22Rv1 (cell line): ENCODE measurements at regions not wholly inside any gene's neighbourhood (a gene's known extent, or its start where the extent isn't known, plus 50 kb on each side); places are given as distances from the start of the nearest gene placed in this dataset.

Source experiments
- H3K27ac ChIP-seq: fragments of 450-650 bp; 2 replicates; pipeline ENCODE4 v1.5.1; 2017
- CTCF ChIP-seq: fragments of 450-650 bp; IDR thresholded peaks from 2 replicates; pipeline ENCODE4 v1.5.1; 2017; ENCODE audit warnings: mild to moderate bottlenecking
- ZFX ChIP-seq: fragments of 450-650 bp; IDR thresholded peaks from 2 replicates; pipeline ENCODE4 v1.6.1; 2017; ENCODE audit warnings: antibody characterized with exemption, borderline replicate concordance

- no peak overlapping the region for H3K27ac ChIP-seq
- TF ChIP-seq ZFX (no peak), CTCF (no peak)
These were observed 582.3 kb downstream of the CAAP1 start for GRCh38 chr9:26310294-26310693.

GRCh38 chr9:26308328-26308727 is 584.3 kb downstream of the CAAP1 start:
- no peak for TF ChIP-seq CTCF
- no peak for TF ChIP-seq ZFX
- H3K27ac ChIP-seq: no peak overlapping the region

GRCh38 chr9:26301659-26302058 is 590.9 kb downstream of the CAAP1 start:
- H3K27ac ChIP-seq: no peak overlapping the region
- no peak for TF ChIP-seq CTCF
- no peak for TF ChIP-seq ZFX

DNA sequence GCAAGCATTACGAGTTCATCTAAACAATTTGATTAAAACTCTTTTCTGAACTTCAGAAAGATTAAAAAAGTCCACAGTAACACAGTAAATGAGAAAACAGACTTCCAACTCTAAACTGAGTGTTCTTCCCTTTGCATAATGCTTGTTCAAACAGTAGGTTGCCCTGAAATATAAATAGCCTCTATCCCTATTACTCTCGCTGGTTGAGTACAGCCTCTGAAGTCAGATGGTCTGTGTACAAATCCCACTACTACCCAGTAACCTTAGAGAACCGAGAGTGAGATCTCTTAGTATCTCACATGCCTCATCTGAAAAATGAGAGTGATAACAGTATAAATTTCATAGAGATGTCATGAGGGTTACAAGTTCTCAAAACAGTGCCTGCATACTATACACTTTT is 591.6 kb downstream of the CAAP1 start:
- no peak overlapping the region for H3K27ac ChIP-seq
- TF ChIP-seq CTCF (no peak), ZFX (no peak)

DNA sequence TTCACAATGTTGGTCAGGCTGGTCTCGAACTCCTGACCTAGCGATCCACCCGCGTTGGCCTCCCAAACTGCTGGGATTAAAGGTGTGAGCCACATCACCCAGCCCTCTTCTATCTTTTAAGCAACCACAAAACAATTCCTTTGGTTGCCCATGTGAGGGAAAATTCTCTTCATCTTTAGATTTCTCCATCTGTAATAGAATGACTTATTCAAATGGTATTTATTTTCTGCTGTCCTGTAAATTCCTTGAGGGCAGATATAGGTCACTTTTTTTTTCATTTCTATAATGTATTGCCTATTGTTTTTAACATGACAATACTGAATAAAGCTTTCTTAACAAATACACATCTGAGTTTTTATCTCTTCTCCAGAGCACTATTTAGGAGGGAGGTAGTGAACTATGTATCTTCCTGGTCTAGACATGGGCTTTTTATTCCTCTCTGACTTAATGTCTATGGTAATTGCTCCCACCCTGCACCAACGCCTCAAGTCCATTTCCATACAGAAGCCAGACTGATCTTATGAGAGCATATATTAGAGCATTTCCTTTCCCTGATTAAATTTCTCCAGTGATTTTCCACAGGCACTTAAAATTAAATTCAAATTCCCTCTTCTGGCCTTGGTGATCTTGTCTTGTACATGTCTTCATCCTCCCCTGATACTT is 595.6 kb downstream of the CAAP1 start:
- H3K27ac ChIP-seq: no peak overlapping the region
- TF ChIP-seq ZFX: no peak
- no peak for TF ChIP-seq CTCF

DNA sequence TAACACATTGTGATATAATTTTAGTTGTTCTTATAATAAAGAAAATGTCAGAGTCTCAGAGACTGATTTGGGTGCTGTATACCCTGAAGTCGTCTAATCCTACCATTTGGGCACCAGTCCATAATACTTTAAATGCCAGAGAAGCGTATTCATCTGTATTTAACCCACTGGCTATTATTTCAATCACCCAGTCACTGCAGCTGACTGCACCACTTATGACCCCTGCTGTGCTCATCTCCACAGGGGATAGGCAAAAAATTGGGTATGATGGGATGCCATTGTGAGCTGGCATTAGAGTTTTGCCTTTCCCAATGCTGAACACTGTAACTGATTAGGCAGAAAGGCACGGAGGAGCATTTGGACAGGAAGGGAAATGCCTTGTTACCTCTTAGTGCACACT is 599.7 kb downstream of the CAAP1 start:
- TF ChIP-seq ZFX (no peak), CTCF (no peak)
- H3K27ac ChIP-seq: no peak overlapping the region

DNA sequence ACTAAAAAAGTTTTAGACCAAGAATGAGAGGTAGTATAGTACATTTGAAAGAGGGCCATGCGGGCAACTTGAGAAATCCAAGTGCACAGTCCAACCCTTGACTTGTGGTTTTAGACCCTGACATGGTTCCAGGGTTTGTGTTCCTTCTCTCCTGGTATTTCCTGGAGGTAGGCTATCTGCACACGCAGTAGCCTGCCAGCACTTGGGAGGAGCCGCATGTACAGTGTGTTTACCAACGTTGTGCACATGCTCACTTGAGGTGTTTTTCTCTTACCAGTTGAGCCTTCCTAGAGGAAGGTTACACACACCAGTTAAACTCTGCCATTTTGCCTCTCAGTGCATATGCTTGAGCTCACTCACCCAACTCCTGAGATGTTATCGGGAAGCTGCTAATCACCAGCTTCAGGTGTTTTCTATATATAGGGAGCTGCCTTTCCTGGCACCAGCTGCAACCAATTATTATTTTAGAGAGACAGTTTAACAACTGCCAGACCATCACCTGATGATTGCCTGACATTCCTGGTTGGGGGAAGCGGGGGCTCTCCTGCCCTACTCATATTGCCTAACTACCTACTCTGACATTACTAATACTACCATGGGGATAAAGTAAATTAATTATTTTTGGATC is 593.4 kb upstream of the TUSC1 start:
- H3K27ac ChIP-seq: no peak overlapping the region
- TF ChIP-seq ZFX (no peak), CTCF (no peak)
